ENCODE measurements at regions not wholly inside any gene's neighbourhood (a gene's known extent, or its start where the extent isn't known, plus 50 kb on each side); places are given as distances from the start of the nearest gene placed in this dataset.

DNA sequence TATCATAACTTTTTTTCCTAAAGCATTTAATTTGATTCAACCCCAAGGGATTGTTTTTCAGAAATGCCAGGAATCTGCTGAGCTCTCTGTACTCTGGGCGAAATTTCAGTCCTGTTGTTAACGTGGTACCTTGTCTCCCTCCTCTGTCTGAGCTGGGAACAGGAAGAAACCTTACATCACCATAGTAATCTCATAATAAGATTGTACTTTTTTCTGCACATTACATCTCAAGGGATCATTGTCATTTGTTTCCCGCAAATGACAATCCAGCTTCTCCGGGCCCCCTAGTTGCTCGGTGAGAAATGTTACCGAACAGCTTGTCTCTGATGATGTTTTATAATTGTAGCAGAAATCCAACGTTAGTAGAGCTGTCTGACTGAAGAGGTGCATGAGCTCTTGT lies 152.7 kb upstream of the ERCC4 start:
- TF ChIP-seq, protein P1, sequence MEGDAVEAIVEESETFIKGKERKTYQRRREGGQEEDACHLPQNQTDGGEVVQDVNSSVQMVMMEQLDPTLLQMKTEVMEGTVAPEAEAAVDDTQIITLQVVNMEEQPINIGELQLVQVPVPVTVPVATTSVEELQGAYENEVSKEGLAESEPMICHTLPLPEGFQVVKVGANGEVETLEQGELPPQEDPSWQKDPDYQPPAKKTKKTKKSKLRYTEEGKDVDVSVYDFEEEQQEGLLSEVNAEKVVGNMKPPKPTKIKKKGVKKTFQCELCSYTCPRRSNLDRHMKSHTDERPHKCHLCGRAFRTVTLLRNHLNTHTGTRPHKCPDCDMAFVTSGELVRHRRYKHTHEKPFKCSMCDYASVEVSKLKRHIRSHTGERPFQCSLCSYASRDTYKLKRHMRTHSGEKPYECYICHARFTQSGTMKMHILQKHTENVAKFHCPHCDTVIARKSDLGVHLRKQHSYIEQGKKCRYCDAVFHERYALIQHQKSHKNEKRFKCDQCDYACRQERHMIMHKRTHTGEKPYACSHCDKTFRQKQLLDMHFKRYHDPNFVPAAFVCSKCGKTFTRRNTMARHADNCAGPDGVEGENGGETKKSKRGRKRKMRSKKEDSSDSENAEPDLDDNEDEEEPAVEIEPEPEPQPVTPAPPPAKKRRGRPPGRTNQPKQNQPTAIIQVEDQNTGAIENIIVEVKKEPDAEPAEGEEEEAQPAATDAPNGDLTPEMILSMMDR (IDR thresholded peaks at IDR 0.05) = peak in 1 of 3 experiments; percentile 10
- no peak for TF ChIP-seq POLR2A (IDR thresholded peaks at IDR 0.05)
